NT2/D1 (cell line): ENCODE measurements at regions not wholly inside any gene's neighbourhood (a gene's known extent, or its start where the extent isn't known, plus 50 kb on each side); places are given as distances from the start of the nearest gene placed in this dataset.

Experiments used
- YY1 ChIP-seq: IDR thresholded peaks from 2 replicates; pipeline ENCODE4 v1.6.1; 2011; ENCODE audit not compliant: insufficient read length, insufficient read depth
- ZNF274 ChIP-seq: IDR thresholded peaks from 2 replicates; pipeline ENCODE4 v1.6.1; 2011; ENCODE audit warnings: mild to moderate bottlenecking, low read depth, low read length

DNA sequence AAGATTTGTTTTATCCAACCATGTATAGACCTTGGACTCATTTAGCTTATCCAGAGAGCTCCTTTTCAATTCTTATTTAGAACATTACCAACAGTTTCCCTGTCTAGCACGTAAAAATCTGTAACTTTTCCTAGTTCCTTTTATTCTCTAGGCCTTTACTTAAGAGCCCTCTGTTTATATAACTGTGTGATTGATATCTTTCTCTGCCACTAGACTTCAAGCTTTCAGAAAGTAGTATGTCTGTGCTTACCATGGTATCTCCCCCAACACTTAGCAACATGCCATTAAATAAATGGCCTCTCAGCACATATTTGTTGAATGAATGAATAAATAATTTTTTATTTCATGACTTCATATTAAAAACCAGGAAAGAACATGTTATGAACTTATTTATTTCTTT lies 209.4 kb downstream of the PTPRC start:
- no peak for TF ChIP-seq YY1
- no peak for TF ChIP-seq ZNF274
